Erythroblast (primary cell): ENCODE measurements at regions not wholly inside any gene's neighbourhood (a gene's known extent, or its start where the extent isn't known, plus 50 kb on each side); places are given as distances from the start of the nearest gene placed in this dataset.

ENCODE experiments used
- GATA1 ChIP-seq: IDR thresholded peaks from 2 replicates; pipeline ENCODE4 v1.6.1; 2011; ENCODE audit warnings: low read depth, mild to moderate bottlenecking, control low read depth, low read length, moderate library complexity
- POLR2A ChIP-seq: IDR thresholded peaks from 2 replicates; pipeline ENCODE4 v1.6.1; 2011; ENCODE audit warnings: mild to moderate bottlenecking, low read length

DNA sequence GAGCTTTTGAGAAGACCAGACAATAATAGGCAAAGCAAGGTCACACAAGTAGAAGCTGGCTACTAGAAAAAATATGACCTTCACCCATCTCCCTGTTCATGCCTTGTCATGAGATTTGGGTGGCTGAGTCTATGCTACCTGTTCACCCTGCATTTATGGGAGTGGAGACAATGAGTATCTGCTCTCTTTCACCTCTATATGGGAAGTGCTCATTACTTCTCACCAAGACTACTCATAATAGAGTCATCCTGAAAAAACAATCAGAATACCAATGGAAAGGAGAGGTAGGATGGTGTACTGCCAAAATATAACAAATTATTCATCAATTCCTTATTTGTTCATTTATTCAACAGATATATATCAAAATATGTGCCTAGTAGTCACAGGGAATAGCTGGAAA, 921.8 kb upstream of the INTU start:
- TF ChIP-seq POLR2A, result no peak
- no peak for TF ChIP-seq GATA1
